ENCODE measurements at regions not wholly inside any gene's neighbourhood (a gene's known extent, or its start where the extent isn't known, plus 50 kb on each side); places are given as distances from the start of the nearest gene placed in this dataset.

- TF ChIP-seq, protein P1, sequence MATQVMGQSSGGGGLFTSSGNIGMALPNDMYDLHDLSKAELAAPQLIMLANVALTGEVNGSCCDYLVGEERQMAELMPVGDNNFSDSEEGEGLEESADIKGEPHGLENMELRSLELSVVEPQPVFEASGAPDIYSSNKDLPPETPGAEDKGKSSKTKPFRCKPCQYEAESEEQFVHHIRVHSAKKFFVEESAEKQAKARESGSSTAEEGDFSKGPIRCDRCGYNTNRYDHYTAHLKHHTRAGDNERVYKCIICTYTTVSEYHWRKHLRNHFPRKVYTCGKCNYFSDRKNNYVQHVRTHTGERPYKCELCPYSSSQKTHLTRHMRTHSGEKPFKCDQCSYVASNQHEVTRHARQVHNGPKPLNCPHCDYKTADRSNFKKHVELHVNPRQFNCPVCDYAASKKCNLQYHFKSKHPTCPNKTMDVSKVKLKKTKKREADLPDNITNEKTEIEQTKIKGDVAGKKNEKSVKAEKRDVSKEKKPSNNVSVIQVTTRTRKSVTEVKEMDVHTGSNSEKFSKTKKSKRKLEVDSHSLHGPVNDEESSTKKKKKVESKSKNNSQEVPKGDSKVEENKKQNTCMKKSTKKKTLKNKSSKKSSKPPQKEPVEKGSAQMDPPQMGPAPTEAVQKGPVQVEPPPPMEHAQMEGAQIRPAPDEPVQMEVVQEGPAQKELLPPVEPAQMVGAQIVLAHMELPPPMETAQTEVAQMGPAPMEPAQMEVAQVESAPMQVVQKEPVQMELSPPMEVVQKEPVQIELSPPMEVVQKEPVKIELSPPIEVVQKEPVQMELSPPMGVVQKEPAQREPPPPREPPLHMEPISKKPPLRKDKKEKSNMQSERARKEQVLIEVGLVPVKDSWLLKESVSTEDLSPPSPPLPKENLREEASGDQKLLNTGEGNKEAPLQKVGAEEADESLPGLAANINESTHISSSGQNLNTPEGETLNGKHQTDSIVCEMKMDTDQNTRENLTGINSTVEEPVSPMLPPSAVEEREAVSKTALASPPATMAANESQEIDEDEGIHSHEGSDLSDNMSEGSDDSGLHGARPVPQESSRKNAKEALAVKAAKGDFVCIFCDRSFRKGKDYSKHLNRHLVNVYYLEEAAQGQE (IDR thresholded peaks at IDR 0.05; ENCODE audit: unreplicated experiment), result no peak
- no peak for TF ChIP-seq EZH2 (IDR thresholded peaks at IDR 0.05; ENCODE audit: low read depth, unreplicated experiment)
- TF ChIP-seq ZNF331 (CRISPR knock-in tag; IDR thresholded peaks at IDR 0.05; ENCODE audit: low read depth), result no peak
- TF ChIP-seq, protein P2, sequence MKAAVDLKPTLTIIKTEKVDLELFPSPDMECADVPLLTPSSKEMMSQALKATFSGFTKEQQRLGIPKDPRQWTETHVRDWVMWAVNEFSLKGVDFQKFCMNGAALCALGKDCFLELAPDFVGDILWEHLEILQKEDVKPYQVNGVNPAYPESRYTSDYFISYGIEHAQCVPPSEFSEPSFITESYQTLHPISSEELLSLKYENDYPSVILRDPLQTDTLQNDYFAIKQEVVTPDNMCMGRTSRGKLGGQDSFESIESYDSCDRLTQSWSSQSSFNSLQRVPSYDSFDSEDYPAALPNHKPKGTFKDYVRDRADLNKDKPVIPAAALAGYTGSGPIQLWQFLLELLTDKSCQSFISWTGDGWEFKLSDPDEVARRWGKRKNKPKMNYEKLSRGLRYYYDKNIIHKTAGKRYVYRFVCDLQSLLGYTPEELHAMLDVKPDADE (IDR thresholded peaks at IDR 0.05), result no peak
Measured at GRCh38 chr12:127421614-127422013, 845.4 kb upstream of the TMEM132C start (continued).

DNA sequence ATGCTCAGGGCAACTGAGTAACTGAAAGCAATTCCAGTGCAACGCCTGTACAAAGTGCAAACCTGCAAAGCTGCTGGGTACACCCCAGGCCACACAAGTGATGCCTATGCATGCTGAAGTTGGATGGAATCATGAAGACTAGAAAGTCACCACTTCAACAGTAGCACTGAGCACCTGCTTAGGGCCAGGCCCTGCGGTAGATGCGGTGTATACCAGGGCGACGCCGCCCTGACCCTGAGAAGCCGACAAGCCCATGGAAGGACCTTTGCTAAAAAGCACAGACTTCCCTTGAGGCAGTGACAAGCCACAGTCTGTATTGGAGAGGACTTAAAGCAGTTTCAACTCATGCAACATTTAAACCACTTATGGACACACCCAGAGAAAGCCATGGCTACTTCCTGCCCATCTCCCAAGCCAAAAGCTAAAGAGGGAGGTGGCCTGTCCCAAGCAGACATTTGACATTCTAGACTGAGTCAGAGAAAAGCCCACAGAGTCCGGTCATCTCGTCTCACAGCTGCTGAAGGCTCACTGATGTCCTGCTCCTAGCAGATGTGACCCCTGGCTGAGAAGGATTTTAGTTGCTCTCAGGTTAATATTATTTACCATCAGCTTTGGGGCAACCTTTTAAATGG is 843.9 kb upstream of the TMEM132C start:
- H3K9me2 ChIP-seq (ENCODE audit: insufficient read depth), result no peaks in the 10 kb centered on the region
- no peaks in the 10 kb centered on the region for H3K4me1 ChIP-seq (ENCODE audit: insufficient read depth)
- H3K27ac ChIP-seq (ENCODE audit: low read depth), result no peak overlapping the region
- Mint-ChIP-seq H3K27me3 (ENCODE audit: insufficient read depth, low read depth, poor library complexity) (peaks cover 3% of the 10 kb centered on the region), H3K27ac (no peak overlapping the region), H3K9me3 (peaks cover 100% of the 10 kb centered on the region), H3K4me3 (no peak overlapping the region), H3K4me1 (no peaks in the 10 kb centered on the region), H3K36me3 (ENCODE audit: low read depth) (peaks cover 39% of the 10 kb centered on the region)
- no peak overlapping the region for H2AFZ ChIP-seq
- H3F3A ChIP-seq (replicated peaks; ENCODE audit: low read depth), result no peaks in the 10 kb centered on the region
- no peaks in the 10 kb centered on the region for H3K27me3 ChIP-seq (ENCODE audit: insufficient read depth)
- no peaks in the 10 kb centered on the region for H4K20me1 ChIP-seq (replicated peaks; ENCODE audit: insufficient read depth)
- no peak overlapping the region for H3K4me3 ChIP-seq
- ATAC-seq (no peak), DNase-seq (ENCODE audit: low spot score) (no peak)
- no peak overlapping the region for H3K4me2 ChIP-seq
- no peaks in the 10 kb centered on the region; the same call in 1 of the 2 replicates for H3K36me3 ChIP-seq (ENCODE audit: insufficient read depth)
- no peaks in the 10 kb centered on the region for H3K79me2 ChIP-seq (replicated peaks; ENCODE audit: insufficient read depth)
- TF ChIP-seq POLR2AphosphoS5 (IDR thresholded peaks at IDR 0.05; ENCODE audit: low read depth), result no peak
- TF ChIP-seq, protein P2 (IDR thresholded peaks at IDR 0.05), result no peak
- TF ChIP-seq, protein P1 (IDR thresholded peaks at IDR 0.05; ENCODE audit: unreplicated experiment), result no peak
- TF ChIP-seq ZNF331 (CRISPR knock-in tag; IDR thresholded peaks at IDR 0.05; ENCODE audit: low read depth), result no peak
- TF ChIP-seq, protein P3, sequence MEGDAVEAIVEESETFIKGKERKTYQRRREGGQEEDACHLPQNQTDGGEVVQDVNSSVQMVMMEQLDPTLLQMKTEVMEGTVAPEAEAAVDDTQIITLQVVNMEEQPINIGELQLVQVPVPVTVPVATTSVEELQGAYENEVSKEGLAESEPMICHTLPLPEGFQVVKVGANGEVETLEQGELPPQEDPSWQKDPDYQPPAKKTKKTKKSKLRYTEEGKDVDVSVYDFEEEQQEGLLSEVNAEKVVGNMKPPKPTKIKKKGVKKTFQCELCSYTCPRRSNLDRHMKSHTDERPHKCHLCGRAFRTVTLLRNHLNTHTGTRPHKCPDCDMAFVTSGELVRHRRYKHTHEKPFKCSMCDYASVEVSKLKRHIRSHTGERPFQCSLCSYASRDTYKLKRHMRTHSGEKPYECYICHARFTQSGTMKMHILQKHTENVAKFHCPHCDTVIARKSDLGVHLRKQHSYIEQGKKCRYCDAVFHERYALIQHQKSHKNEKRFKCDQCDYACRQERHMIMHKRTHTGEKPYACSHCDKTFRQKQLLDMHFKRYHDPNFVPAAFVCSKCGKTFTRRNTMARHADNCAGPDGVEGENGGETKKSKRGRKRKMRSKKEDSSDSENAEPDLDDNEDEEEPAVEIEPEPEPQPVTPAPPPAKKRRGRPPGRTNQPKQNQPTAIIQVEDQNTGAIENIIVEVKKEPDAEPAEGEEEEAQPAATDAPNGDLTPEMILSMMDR (conservative IDR thresholded peaks at IDR 0.05; ENCODE audit: low read depth in 2 of 2), result no peak
- no peak for TF ChIP-seq JUNB (IDR thresholded peaks at IDR 0.05; ENCODE audit: unreplicated experiment)
- TF ChIP-seq EZH2 (IDR thresholded peaks at IDR 0.05; ENCODE audit: low read depth, unreplicated experiment), result no peak
